A549 (cell line): ENCODE measurements at regions not wholly inside any gene's neighbourhood (a gene's known extent, or its start where the extent isn't known, plus 50 kb on each side); places are given as distances from the start of the nearest gene placed in this dataset.

Source experiments
- CHD2 ChIP-seq: fragments of 150-350 bp; IDR thresholded peaks from 2 replicates; pipeline ENCODE4 v1.6.1; 2014; ENCODE audit warnings: low read length; ENCODE audit not compliant: partially characterized antibody
- FOXS1 ChIP-seq: fragments of 250-450 bp; sonication (Bioruptor Pico); IDR thresholded peaks from 2 replicates; pipeline ENCODE4 v1.5.0; 2020; ENCODE audit warnings: mild to moderate bottlenecking, moderate library complexity
- HES2 ChIP-seq: fragments of >200 bp; sonication (Bioruptor Twin); formaldehyde crosslinking; IDR thresholded peaks from 2 replicates; pipeline ENCODE4 v1.6.1; 2016
- POLR2A ChIP-seq: IDR thresholded peaks from 2 replicates; pipeline ENCODE4 v1.6.1; 2012; ENCODE audit warnings: mild to moderate bottlenecking, low read length
- POLR2AphosphoS2 ChIP-seq: conservative IDR thresholded peaks from 2 replicates; pipeline ENCODE4 v1.6.1; 2012; ENCODE audit warnings: low read length, improper control_type of control experiment, inconsistent platforms
- USF2 ChIP-seq: fragments of 450-650 bp; IDR thresholded peaks from 2 replicates; pipeline ENCODE4 v1.6.1; 2014; ENCODE audit warnings: antibody characterized with exemption
- TF ChIP-seq, protein P1 (sequence below): fragments of >200 bp; sonication (Bioruptor Twin); formaldehyde crosslinking; IDR thresholded peaks from 3 replicates; pipeline ENCODE4 v1.5.1; 2016

DNA sequence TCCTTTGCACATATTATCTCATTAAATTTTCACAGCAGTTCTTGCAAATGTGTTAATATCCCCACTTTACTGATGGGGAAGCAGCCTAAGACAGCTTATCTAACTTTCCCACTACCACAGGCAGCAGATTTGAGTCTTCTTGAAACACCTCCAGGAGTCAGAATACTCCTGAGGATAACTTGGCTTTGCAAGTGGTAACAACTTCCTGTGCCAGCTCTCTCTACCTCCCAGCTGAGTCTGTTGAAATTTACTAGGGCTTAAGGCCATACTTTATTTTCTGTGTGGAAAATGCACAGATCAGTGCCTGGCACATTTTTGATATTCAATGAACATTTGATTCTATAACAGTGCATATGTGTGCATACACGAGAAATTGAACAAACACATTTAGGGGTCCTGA is 136.1 kb upstream of the COBL start:
- TF ChIP-seq FOXS1 (CRISPR knock-in tag) (no peak), HES2 (no peak), POLR2AphosphoS2 (no peak), USF2 (no peak), POLR2A (no peak), CHD2 (no peak)
- TF ChIP-seq, protein P1, sequence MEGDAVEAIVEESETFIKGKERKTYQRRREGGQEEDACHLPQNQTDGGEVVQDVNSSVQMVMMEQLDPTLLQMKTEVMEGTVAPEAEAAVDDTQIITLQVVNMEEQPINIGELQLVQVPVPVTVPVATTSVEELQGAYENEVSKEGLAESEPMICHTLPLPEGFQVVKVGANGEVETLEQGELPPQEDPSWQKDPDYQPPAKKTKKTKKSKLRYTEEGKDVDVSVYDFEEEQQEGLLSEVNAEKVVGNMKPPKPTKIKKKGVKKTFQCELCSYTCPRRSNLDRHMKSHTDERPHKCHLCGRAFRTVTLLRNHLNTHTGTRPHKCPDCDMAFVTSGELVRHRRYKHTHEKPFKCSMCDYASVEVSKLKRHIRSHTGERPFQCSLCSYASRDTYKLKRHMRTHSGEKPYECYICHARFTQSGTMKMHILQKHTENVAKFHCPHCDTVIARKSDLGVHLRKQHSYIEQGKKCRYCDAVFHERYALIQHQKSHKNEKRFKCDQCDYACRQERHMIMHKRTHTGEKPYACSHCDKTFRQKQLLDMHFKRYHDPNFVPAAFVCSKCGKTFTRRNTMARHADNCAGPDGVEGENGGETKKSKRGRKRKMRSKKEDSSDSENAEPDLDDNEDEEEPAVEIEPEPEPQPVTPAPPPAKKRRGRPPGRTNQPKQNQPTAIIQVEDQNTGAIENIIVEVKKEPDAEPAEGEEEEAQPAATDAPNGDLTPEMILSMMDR, result no peak
